ENCODE measurements at regions not wholly inside any gene's neighbourhood (a gene's known extent, or its start where the extent isn't known, plus 50 kb on each side); places are given as distances from the start of the nearest gene placed in this dataset.

DNA sequence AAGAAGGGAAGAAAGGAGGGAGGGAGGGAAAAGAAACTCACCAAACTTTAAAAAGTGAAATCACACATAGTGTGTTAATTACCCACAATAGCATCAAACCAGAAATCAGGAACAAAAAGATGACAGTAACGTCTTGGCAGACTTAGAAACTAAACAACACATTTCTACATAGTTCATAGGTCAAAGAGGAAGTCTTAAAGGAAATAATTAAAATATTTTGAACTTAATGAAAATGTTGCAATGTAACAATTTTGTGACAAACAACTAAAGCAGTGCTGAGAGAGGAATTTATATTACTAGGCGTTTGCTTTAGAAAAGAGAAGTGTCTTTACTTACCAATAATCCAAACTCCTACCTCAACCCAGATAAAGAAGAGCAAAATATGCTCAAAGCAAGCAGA lies 505.0 kb upstream of the ID2 start:
- intact Hi-C loops (cut with micrococcal nuclease): no loop called here
- TF ChIP-seq, protein P1, sequence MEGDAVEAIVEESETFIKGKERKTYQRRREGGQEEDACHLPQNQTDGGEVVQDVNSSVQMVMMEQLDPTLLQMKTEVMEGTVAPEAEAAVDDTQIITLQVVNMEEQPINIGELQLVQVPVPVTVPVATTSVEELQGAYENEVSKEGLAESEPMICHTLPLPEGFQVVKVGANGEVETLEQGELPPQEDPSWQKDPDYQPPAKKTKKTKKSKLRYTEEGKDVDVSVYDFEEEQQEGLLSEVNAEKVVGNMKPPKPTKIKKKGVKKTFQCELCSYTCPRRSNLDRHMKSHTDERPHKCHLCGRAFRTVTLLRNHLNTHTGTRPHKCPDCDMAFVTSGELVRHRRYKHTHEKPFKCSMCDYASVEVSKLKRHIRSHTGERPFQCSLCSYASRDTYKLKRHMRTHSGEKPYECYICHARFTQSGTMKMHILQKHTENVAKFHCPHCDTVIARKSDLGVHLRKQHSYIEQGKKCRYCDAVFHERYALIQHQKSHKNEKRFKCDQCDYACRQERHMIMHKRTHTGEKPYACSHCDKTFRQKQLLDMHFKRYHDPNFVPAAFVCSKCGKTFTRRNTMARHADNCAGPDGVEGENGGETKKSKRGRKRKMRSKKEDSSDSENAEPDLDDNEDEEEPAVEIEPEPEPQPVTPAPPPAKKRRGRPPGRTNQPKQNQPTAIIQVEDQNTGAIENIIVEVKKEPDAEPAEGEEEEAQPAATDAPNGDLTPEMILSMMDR (IDR thresholded peaks at IDR 0.05): no peak
- DNase-seq (no peak), ATAC-seq (ENCODE audit: low read depth) (no peak)
- no peak overlapping the region for H3K4me3 Mint-ChIP-seq
- no peak overlapping the region for H3K27ac Mint-ChIP-seq
- ChIA-PET POLR2A (no interaction called here), CTCF (no interaction called here)
- no peaks in the 10 kb centered on the region for H3K36me3 Mint-ChIP-seq (ENCODE audit: low read depth)
- peaks cover 41% of the 10 kb centered on the region for H3K27me3 Mint-ChIP-seq
- H3K9me3 Mint-ChIP-seq: peaks cover 4% of the 10 kb centered on the region
- no peaks in the 10 kb centered on the region for H3K4me1 Mint-ChIP-seq

DNA sequence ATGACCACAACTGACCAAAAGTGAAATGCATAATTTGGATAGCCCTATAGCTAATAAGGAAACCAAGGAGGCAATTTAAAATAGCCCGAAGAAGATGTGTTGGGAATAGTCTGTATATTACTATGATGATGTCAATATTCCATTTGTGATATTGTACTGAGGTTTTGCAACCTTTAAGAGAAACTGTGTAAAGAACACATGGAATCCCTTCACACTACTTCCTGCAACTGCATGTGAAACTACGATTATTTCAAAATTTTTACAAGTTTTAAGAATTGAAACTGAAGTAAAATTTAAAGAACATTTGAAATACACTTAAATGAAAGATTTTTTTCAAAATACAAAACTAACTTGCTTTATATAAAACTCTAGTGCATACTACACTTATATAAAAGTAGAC lies 504.3 kb upstream of the ID2 start:
- H3K4me1 Mint-ChIP-seq: no peaks in the 10 kb centered on the region
- H3K27ac Mint-ChIP-seq: no peak overlapping the region
- ChIA-PET POLR2A (no interaction called here), CTCF (no interaction called here)
- DNase-seq (no peak), ATAC-seq (ENCODE audit: low read depth) (no peak)
- intact Hi-C loops (cut with micrococcal nuclease): no loop called here
- H3K4me3 Mint-ChIP-seq: no peak overlapping the region
- H3K36me3 Mint-ChIP-seq (ENCODE audit: low read depth): no peaks in the 10 kb centered on the region
- peaks cover 39% of the 10 kb centered on the region for H3K27me3 Mint-ChIP-seq
- peaks cover 4% of the 10 kb centered on the region for H3K9me3 Mint-ChIP-seq
- TF ChIP-seq, protein P1 (IDR thresholded peaks at IDR 0.05): no peak

DNA sequence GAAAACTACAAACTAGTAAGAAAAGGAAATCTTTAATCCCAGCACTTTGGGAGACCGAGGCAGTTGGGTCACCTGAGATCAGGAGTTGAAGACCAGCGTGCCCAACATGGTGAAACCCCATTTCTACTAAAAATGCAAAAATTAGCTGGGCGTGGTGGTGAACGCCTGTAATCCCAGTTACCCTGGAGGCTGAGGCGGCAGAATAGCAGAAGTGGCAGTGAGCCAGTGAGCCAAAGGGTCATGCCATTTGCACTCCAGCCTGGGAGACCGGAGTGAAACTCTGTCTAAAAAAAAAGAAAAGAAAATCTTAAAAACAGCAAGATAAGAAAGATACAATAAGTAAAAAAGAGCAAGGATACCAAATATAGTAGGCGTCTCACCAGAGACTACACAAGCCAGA lies 502.9 kb upstream of the ID2 start:
- intact Hi-C loops (cut with micrococcal nuclease): no loop called here
- H3K4me1 Mint-ChIP-seq: no peaks in the 10 kb centered on the region
- H3K36me3 Mint-ChIP-seq (ENCODE audit: low read depth): no peaks in the 10 kb centered on the region
- H3K27ac Mint-ChIP-seq: no peak overlapping the region
- TF ChIP-seq, protein P1 (IDR thresholded peaks at IDR 0.05): no peak
- DNase-seq (no peak), ATAC-seq (ENCODE audit: low read depth) (no peak)
- peaks cover 29% of the 10 kb centered on the region for H3K27me3 Mint-ChIP-seq
- H3K9me3 Mint-ChIP-seq: peaks cover 4% of the 10 kb centered on the region
- ChIA-PET POLR2A (no interaction called here), CTCF (no interaction called here)
- H3K4me3 Mint-ChIP-seq: no peak overlapping the region

DNA sequence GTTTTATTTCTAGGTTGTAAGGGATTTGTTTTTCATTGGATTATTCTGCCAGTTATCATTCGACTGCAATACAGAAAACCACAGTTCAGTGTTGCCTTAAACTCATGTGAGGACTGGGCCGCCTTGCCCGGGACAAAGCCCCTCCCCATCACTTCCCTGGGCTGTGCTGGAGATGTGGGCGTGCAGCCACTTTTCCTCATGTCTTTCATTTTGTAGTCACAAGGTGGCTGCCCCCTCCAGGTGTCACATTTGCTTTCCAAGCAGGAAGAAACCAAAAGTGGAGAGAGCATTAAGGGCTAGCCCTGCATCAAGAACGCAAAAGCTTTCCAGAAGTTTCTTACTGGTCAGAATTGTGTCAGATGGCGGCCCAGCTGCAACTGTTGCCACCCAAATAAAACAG lies 492.5 kb upstream of the ID2 start:
- ChIA-PET CTCF (no interaction called here), POLR2A (no interaction called here)
- intact Hi-C loops (cut with micrococcal nuclease): no loop called here
- H3K27me3 Mint-ChIP-seq: peaks cover 6% of the 10 kb centered on the region
- no peaks in the 10 kb centered on the region for H3K36me3 Mint-ChIP-seq (ENCODE audit: low read depth)
- H3K4me3 Mint-ChIP-seq: no peak overlapping the region
- ATAC-seq (ENCODE audit: low read depth) (no peak), DNase-seq (no peak)
- no peaks in the 10 kb centered on the region for H3K4me1 Mint-ChIP-seq
- TF ChIP-seq, protein P1 (IDR thresholded peaks at IDR 0.05): no peak
- H3K27ac Mint-ChIP-seq: no peak overlapping the region
- H3K9me3 Mint-ChIP-seq: peaks cover 4% of the 10 kb centered on the region

DNA sequence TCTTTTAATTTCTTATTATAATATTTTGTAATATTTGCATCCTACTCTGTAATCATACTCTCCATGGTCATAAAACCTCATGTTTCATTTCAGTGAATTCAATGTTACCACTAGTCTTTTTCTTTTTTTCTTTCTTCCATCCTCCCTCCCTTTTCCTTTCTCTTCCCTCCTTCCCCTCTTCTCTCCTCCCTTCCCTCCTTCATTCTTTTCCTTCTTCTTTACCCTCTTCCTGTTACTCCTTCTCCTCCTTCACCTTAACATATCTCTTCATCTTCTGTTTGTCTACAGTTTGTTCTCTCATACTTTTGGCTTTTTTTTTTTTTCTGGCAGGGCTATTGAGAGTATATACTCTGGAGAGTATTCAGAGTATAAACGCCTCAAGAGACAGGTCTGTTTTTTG lies 491.6 kb upstream of the ID2 start:
- intact Hi-C loops (cut with micrococcal nuclease): no loop called here
- ChIA-PET CTCF (no interaction called here), POLR2A (no interaction called here)
- no peaks in the 10 kb centered on the region for H3K36me3 Mint-ChIP-seq (ENCODE audit: low read depth)
- DNase-seq (no peak), ATAC-seq (ENCODE audit: low read depth) (no peak)
- H3K9me3 Mint-ChIP-seq: peaks cover 3% of the 10 kb centered on the region
- peaks cover 6% of the 10 kb centered on the region for H3K27me3 Mint-ChIP-seq
- no peak overlapping the region for H3K27ac Mint-ChIP-seq
- TF ChIP-seq, protein P1 (IDR thresholded peaks at IDR 0.05): no peak
- no peaks in the 10 kb centered on the region for H3K4me1 Mint-ChIP-seq
- H3K4me3 Mint-ChIP-seq: no peak overlapping the region

Data from activated B cell treated with CpG ODN at 0.5 μM for 24 hours (primary cell).